ENCODE measurements at regions not wholly inside any gene's neighbourhood (a gene's known extent, or its start where the extent isn't known, plus 50 kb on each side); places are given as distances from the start of the nearest gene placed in this dataset.

GRCh38 chr11:115893461-115894099, 389.4 kb upstream of the CADM1 start:
- TF ChIP-seq EP300 (IDR thresholded peaks at IDR 0.05) (no peak), CTCF (IDR thresholded peaks at IDR 0.05) (no peak), POLR2A (IDR thresholded peaks at IDR 0.05) (no peak)
